ENCODE measurements at regions not wholly inside any gene's neighbourhood (a gene's known extent, or its start where the extent isn't known, plus 50 kb on each side); places are given as distances from the start of the nearest gene placed in this dataset.
A peak's percentile ranks its signal among the peaks of the same experiment; 100 is the strongest.

- H3K36me3 Mint-ChIP-seq (ENCODE audit: low read depth) = no peaks in the 10 kb centered on the region
- H3K4me1 Mint-ChIP-seq (ENCODE audit: low read depth) = no peaks in the 10 kb centered on the region
- H3K4me3 Mint-ChIP-seq (ENCODE audit: unreplicated experiment) = no peak overlapping the region
- no peak overlapping the region for H3K27ac Mint-ChIP-seq (ENCODE audit: unreplicated experiment)
- H3K27me3 Mint-ChIP-seq (ENCODE audit: low read depth) = no peaks in the 10 kb centered on the region
- TF ChIP-seq, protein P1, sequence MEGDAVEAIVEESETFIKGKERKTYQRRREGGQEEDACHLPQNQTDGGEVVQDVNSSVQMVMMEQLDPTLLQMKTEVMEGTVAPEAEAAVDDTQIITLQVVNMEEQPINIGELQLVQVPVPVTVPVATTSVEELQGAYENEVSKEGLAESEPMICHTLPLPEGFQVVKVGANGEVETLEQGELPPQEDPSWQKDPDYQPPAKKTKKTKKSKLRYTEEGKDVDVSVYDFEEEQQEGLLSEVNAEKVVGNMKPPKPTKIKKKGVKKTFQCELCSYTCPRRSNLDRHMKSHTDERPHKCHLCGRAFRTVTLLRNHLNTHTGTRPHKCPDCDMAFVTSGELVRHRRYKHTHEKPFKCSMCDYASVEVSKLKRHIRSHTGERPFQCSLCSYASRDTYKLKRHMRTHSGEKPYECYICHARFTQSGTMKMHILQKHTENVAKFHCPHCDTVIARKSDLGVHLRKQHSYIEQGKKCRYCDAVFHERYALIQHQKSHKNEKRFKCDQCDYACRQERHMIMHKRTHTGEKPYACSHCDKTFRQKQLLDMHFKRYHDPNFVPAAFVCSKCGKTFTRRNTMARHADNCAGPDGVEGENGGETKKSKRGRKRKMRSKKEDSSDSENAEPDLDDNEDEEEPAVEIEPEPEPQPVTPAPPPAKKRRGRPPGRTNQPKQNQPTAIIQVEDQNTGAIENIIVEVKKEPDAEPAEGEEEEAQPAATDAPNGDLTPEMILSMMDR (IDR thresholded peaks at IDR 0.05) = no peak
- H3K9me3 Mint-ChIP-seq (ENCODE audit: low read depth) = no peaks in the 10 kb centered on the region
- DNase-seq (ENCODE audit: low spot score) = peak; percentile 84
These were observed 358.8 kb upstream of the RIOK2 start for GRCh38 chr5:97541864-97542263.

DNA sequence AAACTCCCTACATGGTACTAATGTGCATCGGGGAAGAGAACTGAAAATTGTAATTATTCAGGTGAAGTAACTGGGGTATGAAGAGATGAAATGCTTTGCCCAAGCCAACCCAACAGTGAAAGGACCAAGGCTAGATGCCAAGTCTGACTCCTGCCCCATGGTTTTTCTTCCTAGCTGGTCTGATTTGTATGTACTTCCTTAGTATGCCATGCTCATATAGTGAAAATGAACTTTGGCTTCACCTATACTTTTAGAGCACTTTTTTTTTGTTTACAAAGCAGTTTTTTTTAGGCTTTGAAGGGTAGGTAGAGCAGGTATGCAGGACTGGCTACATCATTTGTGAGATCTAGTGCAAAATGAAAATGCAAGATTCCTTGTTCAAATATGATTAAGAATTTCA, 359.4 kb upstream of the RIOK2 start:
- H3K9me3 Mint-ChIP-seq (ENCODE audit: low read depth) = no peaks in the 10 kb centered on the region
- TF ChIP-seq, protein P1 (IDR thresholded peaks at IDR 0.05) = no peak
- H3K27ac Mint-ChIP-seq (ENCODE audit: unreplicated experiment) = no peak overlapping the region
- H3K4me3 Mint-ChIP-seq (ENCODE audit: unreplicated experiment) = no peak overlapping the region
- no peaks in the 10 kb centered on the region for H3K36me3 Mint-ChIP-seq (ENCODE audit: low read depth)
- no peaks in the 10 kb centered on the region for H3K4me1 Mint-ChIP-seq (ENCODE audit: low read depth)
- DNase-seq (ENCODE audit: low spot score) = no peak
- H3K27me3 Mint-ChIP-seq (ENCODE audit: low read depth) = no peaks in the 10 kb centered on the region

DNA sequence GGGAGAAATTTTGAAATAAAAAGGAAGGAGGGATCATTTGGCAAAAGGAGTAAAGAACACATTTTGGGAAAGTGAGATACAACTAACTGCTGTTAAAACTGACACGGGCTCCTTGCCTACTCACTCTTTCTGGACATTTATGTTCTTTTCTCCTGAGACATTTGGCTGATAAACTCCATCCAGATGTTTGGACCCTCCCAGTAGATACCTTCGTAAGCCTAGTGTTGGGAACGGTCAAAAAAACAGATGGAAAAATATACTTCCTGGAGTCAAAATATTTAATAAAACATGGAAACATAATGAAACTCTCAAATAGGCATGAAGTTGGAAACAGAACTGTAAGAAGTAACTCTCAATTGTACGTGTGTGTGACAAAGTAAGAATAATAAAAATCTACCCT, 360.1 kb upstream of the RIOK2 start:
- DNase-seq (ENCODE audit: low spot score) = no peak
- Mint-ChIP-seq H3K4me1 (ENCODE audit: low read depth) (no peaks in the 10 kb centered on the region), H3K9me3 (ENCODE audit: low read depth) (no peaks in the 10 kb centered on the region), H3K36me3 (ENCODE audit: low read depth) (no peaks in the 10 kb centered on the region), H3K27me3 (ENCODE audit: low read depth) (no peaks in the 10 kb centered on the region), H3K27ac (ENCODE audit: unreplicated experiment) (no peak overlapping the region), H3K4me3 (ENCODE audit: unreplicated experiment) (no peak overlapping the region)
- TF ChIP-seq, protein P1 (IDR thresholded peaks at IDR 0.05) = no peak

GRCh38 chr5:97544240-97544639, 361.2 kb upstream of the RIOK2 start:
- no peaks in the 10 kb centered on the region for H3K4me1 Mint-ChIP-seq (ENCODE audit: low read depth)
- H3K9me3 Mint-ChIP-seq (ENCODE audit: low read depth) = no peaks in the 10 kb centered on the region
- no peaks in the 10 kb centered on the region for H3K27me3 Mint-ChIP-seq (ENCODE audit: low read depth)
- no peak overlapping the region for H3K27ac Mint-ChIP-seq (ENCODE audit: unreplicated experiment)
- no peak overlapping the region for H3K4me3 Mint-ChIP-seq (ENCODE audit: unreplicated experiment)
- DNase-seq (ENCODE audit: low spot score) = no peak
- no peaks in the 10 kb centered on the region for H3K36me3 Mint-ChIP-seq (ENCODE audit: low read depth)
- TF ChIP-seq, protein P1 (IDR thresholded peaks at IDR 0.05) = no peak

GRCh38 chr5:97544678-97545077, 361.6 kb upstream of the RIOK2 start:
- no peak for DNase-seq (ENCODE audit: low spot score)
- H3K27ac Mint-ChIP-seq (ENCODE audit: unreplicated experiment) = no peak overlapping the region
- H3K36me3 Mint-ChIP-seq (ENCODE audit: low read depth) = no peaks in the 10 kb centered on the region
- TF ChIP-seq, protein P1 (IDR thresholded peaks at IDR 0.05) = no peak
- H3K4me1 Mint-ChIP-seq (ENCODE audit: low read depth) = no peaks in the 10 kb centered on the region
- H3K27me3 Mint-ChIP-seq (ENCODE audit: low read depth) = no peaks in the 10 kb centered on the region
- no peaks in the 10 kb centered on the region for H3K9me3 Mint-ChIP-seq (ENCODE audit: low read depth)
- no peak overlapping the region for H3K4me3 Mint-ChIP-seq (ENCODE audit: unreplicated experiment)

All from chondrocyte (in vitro differentiated cells).